KMS-11 (cell line): ENCODE measurements at regions not wholly inside any gene's neighbourhood (a gene's known extent, or its start where the extent isn't known, plus 50 kb on each side); places are given as distances from the start of the nearest gene placed in this dataset.

Experiments
- H2AFZ ChIP-seq: fragments of 200-600 bp; sonication (generic); 2 replicates; pipeline ENCODE4 v1.6.1; 2016; ENCODE audit warnings: antibody characterized with exemption, mixed run types, low read depth
- H3K27ac ChIP-seq: fragments of 200-600 bp; sonication (generic); 2 replicates; pipeline ENCODE4 v1.6.1; 2016; ENCODE audit warnings: mild to moderate bottlenecking, mixed run types
- H3K27me3 ChIP-seq: fragments of 200-600 bp; sonication (generic); 2 replicates; pipeline ENCODE4 v1.6.1; 2017; ENCODE audit warnings: mild to moderate bottlenecking, low read depth, mixed run types, moderate library complexity; ENCODE audit not compliant: insufficient read depth
- H3K36me3 ChIP-seq: fragments of 200-600 bp; sonication (generic); 2 replicates; pipeline ENCODE4 v1.6.1; 2017; ENCODE audit warnings: mild to moderate bottlenecking, mixed run types; ENCODE audit not compliant: insufficient read depth
- H3K4me1 ChIP-seq: fragments of 200-600 bp; sonication (generic); 2 replicates; pipeline ENCODE4 v1.6.1; 2016; ENCODE audit warnings: mild to moderate bottlenecking, low read depth, mixed run types; ENCODE audit not compliant: poor library complexity, severe bottlenecking
- H3K4me2 ChIP-seq: fragments of 200-600 bp; sonication (generic); 2 replicates; pipeline ENCODE4 v1.7.0; 2016; ENCODE audit warnings: mild to moderate bottlenecking, mixed run types
- H3K4me3 ChIP-seq: fragments of 200-600 bp; sonication (generic); IDR thresholded peaks from 2 replicates; pipeline ENCODE4 v1.6.1; 2017; ENCODE audit warnings: low read depth, low read length, mixed read lengths; ENCODE audit not compliant: insufficient read depth
- H3K79me2 ChIP-seq: fragments of 200-600 bp; sonication (generic); 2 replicates; pipeline ENCODE4 v1.6.1; 2016; ENCODE audit warnings: low read depth, mixed run types; ENCODE audit not compliant: insufficient read depth
- H3K9ac ChIP-seq: fragments of 200-600 bp; sonication (generic); 2 replicates; pipeline ENCODE4 v1.6.1; 2016; ENCODE audit warnings: mild to moderate bottlenecking, mixed run types
- H4K20me1 ChIP-seq: fragments of 200-600 bp; sonication (generic); 2 replicates; pipeline ENCODE4 v1.6.1; 2016; ENCODE audit warnings: mild to moderate bottlenecking, mixed run types; ENCODE audit not compliant: insufficient read depth
- CTCF ChIP-seq: fragments of 200-600 bp; sonication (generic); conservative IDR thresholded peaks from 2 replicates; pipeline ENCODE4 v1.6.1; 2017; ENCODE audit warnings: low read depth, mild to moderate bottlenecking, antibody characterized with exemption, low read length, moderate library complexity, mixed read lengths

- H3K4me1 ChIP-seq, result no peaks in the 10 kb centered on the region
- H3K27me3 ChIP-seq, result no peaks in the 10 kb centered on the region
- peak overlapping the region; percentile 77 for H2AFZ ChIP-seq
- no peak overlapping the region; the same call in 1 of the 2 replicates for H3K9ac ChIP-seq
- H3K36me3 ChIP-seq, result no peaks in the 10 kb centered on the region
- no peaks in the 10 kb centered on the region for H3K79me2 ChIP-seq
- no peak overlapping the region for H3K4me3 ChIP-seq
- no peak for TF ChIP-seq CTCF
- peak overlapping the region; percentile 56 for H3K4me2 ChIP-seq
- H3K27ac ChIP-seq, result no peak overlapping the region
- H4K20me1 ChIP-seq, result no peaks in the 10 kb centered on the region
These were observed 226.2 kb upstream of the IGF1R start for GRCh38 chr15:98422130-98422478.

- no peak overlapping the region for H3K4me2 ChIP-seq
These were observed 223.2 kb upstream of the IGF1R start for GRCh38 chr15:98425173-98425572.

GRCh38 chr15:98427321-98427720 lies 221.0 kb upstream of the IGF1R start:
- Histone ChIP-seq H3K4me3 (no peak overlapping the region), H3K27me3 (no peaks in the 10 kb centered on the region)
- no peak for TF ChIP-seq CTCF

More at GRCh38 chr15:98425173-98425572, 223.2 kb upstream of the IGF1R start:
- no peaks in the 10 kb centered on the region for H4K20me1 ChIP-seq
- TF ChIP-seq CTCF, result no peak
- H3K79me2 ChIP-seq, result no peaks in the 10 kb centered on the region
- no peak overlapping the region for H3K27ac ChIP-seq
- no peaks in the 10 kb centered on the region for H3K27me3 ChIP-seq
- H2AFZ ChIP-seq, result no peak overlapping the region
- no peak overlapping the region for H3K9ac ChIP-seq
- no peak overlapping the region for H3K4me3 ChIP-seq
- H3K4me1 ChIP-seq, result peaks cover 6% of the 10 kb centered on the region
- no peaks in the 10 kb centered on the region for H3K36me3 ChIP-seq

GRCh38 chr15:98428253-98428989 lies 219.9 kb upstream of the IGF1R start:
- no peak overlapping the region for H3K4me3 ChIP-seq
- peak overlapping the region; percentile 37; the same call in 1 of the 2 replicates for H3K27ac ChIP-seq
- peaks cover 6% of the 10 kb centered on the region for H3K4me1 ChIP-seq
- TF ChIP-seq CTCF, result peak; percentile 71
- H3K27me3 ChIP-seq, result no peaks in the 10 kb centered on the region
- H3K36me3 ChIP-seq, result no peaks in the 10 kb centered on the region
- H3K4me2 ChIP-seq, result peak overlapping the region; percentile 37
- H3K9ac ChIP-seq, result peak overlapping the region; percentile 17; the same call in 1 of the 2 replicates
- H3K79me2 ChIP-seq, result no peaks in the 10 kb centered on the region
- H2AFZ ChIP-seq, result peak overlapping the region; percentile 80
- no peaks in the 10 kb centered on the region for H4K20me1 ChIP-seq

More at GRCh38 chr15:98427321-98427720, 221.0 kb upstream of the IGF1R start:
- H3K9ac ChIP-seq, result no peak overlapping the region
- H3K27ac ChIP-seq, result no peak overlapping the region
- no peaks in the 10 kb centered on the region for H3K36me3 ChIP-seq
- H3K4me1 ChIP-seq, result peaks cover 6% of the 10 kb centered on the region
- no peaks in the 10 kb centered on the region for H4K20me1 ChIP-seq
- H3K4me2 ChIP-seq, result no peak overlapping the region
- H3K79me2 ChIP-seq, result no peaks in the 10 kb centered on the region
- no peak overlapping the region for H2AFZ ChIP-seq
